Fibroblast of the aortic adventitia (primary cell): ENCODE measurements at regions not wholly inside any gene's neighbourhood (a gene's known extent, or its start where the extent isn't known, plus 50 kb on each side); places are given as distances from the start of the nearest gene placed in this dataset.
"Not testable (repeated sequence)": the region's sequence is repeated elsewhere in the genome, so short reads cannot be mapped to it uniquely, and the experiment has no call there.

Experiments used
- DNase-seq: peaks from one replicate; pipeline ENCODE4 v3.0.0-alpha.2; 2010; ENCODE audit warnings: low read depth
- H3K4me3 ChIP-seq: 2 replicates; pipeline ENCODE4 v1.5.1; 2011; ENCODE audit warnings: low read depth, mild to moderate bottlenecking, control low read depth, low read length, moderate library complexity
- TF ChIP-seq, protein P1 (sequence below): IDR thresholded peaks from 2 replicates; pipeline ENCODE4 v1.5.1; 2011; ENCODE audit warnings: mild to moderate bottlenecking, low read length, control low read depth, inconsistent platforms; ENCODE audit not compliant: insufficient read depth

DNA sequence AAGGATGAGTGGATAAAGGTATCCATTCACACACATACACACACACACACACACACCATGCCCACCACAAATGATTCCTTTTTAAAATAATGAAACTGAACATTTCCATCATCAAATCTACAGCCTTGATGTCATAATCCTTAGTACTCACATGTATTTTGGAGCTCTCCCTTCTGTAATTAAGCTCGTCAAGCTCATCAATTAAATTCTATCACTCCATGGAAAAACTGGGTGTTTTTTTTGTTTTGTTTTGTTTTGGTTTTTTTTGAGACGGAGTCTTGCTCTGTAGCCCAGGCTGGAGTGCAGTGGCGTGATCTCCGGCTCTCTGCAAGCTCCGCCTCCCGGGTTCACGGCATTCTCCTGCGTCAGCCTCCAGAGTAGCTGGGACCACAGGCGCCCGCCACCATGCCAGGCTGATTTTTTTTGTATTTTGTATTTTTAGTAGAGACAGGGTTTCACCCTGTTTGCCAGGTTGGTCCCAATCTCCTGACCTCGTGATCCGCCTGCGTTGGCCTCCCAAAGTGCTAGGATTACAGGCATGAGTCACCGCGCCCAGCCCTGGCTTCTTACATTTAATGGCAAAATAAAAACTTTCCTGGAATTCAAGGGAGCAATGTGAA, 78.6 kb upstream of the RGPD4 start:
- TF ChIP-seq, protein P1, sequence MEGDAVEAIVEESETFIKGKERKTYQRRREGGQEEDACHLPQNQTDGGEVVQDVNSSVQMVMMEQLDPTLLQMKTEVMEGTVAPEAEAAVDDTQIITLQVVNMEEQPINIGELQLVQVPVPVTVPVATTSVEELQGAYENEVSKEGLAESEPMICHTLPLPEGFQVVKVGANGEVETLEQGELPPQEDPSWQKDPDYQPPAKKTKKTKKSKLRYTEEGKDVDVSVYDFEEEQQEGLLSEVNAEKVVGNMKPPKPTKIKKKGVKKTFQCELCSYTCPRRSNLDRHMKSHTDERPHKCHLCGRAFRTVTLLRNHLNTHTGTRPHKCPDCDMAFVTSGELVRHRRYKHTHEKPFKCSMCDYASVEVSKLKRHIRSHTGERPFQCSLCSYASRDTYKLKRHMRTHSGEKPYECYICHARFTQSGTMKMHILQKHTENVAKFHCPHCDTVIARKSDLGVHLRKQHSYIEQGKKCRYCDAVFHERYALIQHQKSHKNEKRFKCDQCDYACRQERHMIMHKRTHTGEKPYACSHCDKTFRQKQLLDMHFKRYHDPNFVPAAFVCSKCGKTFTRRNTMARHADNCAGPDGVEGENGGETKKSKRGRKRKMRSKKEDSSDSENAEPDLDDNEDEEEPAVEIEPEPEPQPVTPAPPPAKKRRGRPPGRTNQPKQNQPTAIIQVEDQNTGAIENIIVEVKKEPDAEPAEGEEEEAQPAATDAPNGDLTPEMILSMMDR = no peak
- no peak for DNase-seq
- H3K4me3 ChIP-seq = no peak overlapping the region

GRCh38 chr2:107751936-107752335, 74.8 kb upstream of the RGPD4 start:
- no peak overlapping the region for H3K4me3 ChIP-seq
- no peak for DNase-seq
- TF ChIP-seq, protein P1 = no peak

GRCh38 chr2:107753806-107754205, 72.9 kb upstream of the RGPD4 start:
- not testable (repeated sequence) for DNase-seq

DNA sequence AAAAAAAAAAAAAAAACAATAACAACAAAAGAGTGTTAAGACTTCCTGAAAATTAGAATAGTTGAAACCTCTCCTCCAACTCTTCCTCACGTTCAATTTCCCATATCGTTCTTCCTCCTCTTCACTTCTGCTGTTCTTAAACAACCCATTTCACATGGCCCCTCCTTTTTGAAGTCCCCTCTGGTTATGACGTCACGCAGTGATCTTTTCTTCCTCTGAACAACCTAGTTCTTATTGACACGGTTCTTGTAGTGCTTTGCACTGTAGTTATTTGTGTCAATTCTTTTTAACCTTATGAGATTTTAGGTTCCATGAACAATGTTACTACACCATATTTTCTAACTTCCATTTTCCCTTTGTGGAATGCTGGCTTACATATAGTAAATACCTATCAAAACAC, 69.5 kb upstream of the RGPD4 start:
- TF ChIP-seq, protein P1 = no peak
- H3K4me3 ChIP-seq = no peak overlapping the region
- DNase-seq = no peak

More at GRCh38 chr2:107753806-107754205, 72.9 kb upstream of the RGPD4 start:
- not testable (repeated sequence) for H3K4me3 ChIP-seq

- no peak for DNase-seq
- TF ChIP-seq, protein P1 = no peak
- H3K4me3 ChIP-seq = no peak overlapping the region
These were observed 65.9 kb upstream of the RGPD4 start for GRCh38 chr2:107760620-107761364.

GRCh38 chr2:107772353-107772752, 54.3 kb upstream of the RGPD4 start:
- H3K4me3 ChIP-seq = no peak overlapping the region
- no peak for DNase-seq
- TF ChIP-seq, protein P1 = no peak

DNA sequence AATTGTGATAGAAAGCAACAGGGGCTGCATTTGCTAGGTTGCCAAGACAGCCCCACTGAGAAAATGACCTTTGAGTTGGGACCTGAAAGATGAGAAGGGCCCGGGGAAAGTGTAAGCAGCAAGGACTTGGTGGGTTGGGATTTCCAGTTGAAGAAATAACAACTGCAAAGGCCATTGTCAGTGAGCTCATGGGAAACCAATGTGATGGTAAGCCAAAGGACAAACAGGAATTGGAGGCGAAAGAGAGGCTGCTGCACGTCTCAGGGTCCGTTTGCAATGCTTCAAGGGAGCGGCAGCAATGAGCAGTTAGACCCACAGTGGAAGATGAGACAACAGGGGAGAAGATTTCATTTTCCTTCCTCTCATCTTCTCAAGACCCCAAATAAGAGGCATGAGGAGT, 51.5 kb upstream of the RGPD4 start:
- H3K4me3 ChIP-seq = no peak overlapping the region
- DNase-seq = no peak
- TF ChIP-seq, protein P1 = no peak
